ENCODE measurements at regions not wholly inside any gene's neighbourhood (a gene's known extent, or its start where the extent isn't known, plus 50 kb on each side); places are given as distances from the start of the nearest gene placed in this dataset.

- no peak for DNase-seq (ENCODE audit: insufficient read length, low spot score)
- FAIRE-seq = no peak
- no peak for TF ChIP-seq CTCF (IDR thresholded peaks at IDR 0.05; ENCODE audit: insufficient read depth, missing control alignments)
Measured at GRCh38 chr3:180117381-180118163, 80.8 kb upstream of the PEX5L start.

- FAIRE-seq = no peak
- no peak for TF ChIP-seq CTCF (IDR thresholded peaks at IDR 0.05; ENCODE audit: insufficient read depth, missing control alignments)
- DNase-seq (ENCODE audit: insufficient read length, low spot score) = no peak
Measured at GRCh38 chr3:180119567-180119966, 82.8 kb upstream of the PEX5L start.

GRCh38 chr3:180123928-180124327 is 87.2 kb upstream of the PEX5L start:
- DNase-seq (ENCODE audit: insufficient read length, low spot score) (no peak), FAIRE-seq (no peak)
- TF ChIP-seq CTCF (IDR thresholded peaks at IDR 0.05; ENCODE audit: insufficient read depth, missing control alignments) = no peak

GRCh38 chr3:180131169-180131568 is 94.4 kb upstream of the PEX5L start:
- FAIRE-seq (no peak), DNase-seq (ENCODE audit: insufficient read length, low spot score) (no peak)
- no peak for TF ChIP-seq CTCF (IDR thresholded peaks at IDR 0.05; ENCODE audit: insufficient read depth, missing control alignments)

- no peak for TF ChIP-seq CTCF (IDR thresholded peaks at IDR 0.05; ENCODE audit: insufficient read depth, missing control alignments)
- FAIRE-seq (no peak), DNase-seq (ENCODE audit: insufficient read length, low spot score) (no peak)
Measured at GRCh38 chr3:180135101-180135500, 98.4 kb upstream of the PEX5L start.

- no peak for FAIRE-seq
- TF ChIP-seq CTCF (IDR thresholded peaks at IDR 0.05; ENCODE audit: insufficient read depth, missing control alignments) = no peak
- no peak for DNase-seq (ENCODE audit: insufficient read length, low spot score)
Measured at GRCh38 chr3:180138871-180139270, 102.1 kb upstream of the PEX5L start.

- TF ChIP-seq CTCF (IDR thresholded peaks at IDR 0.05; ENCODE audit: insufficient read depth, missing control alignments) = no peak
- FAIRE-seq (no peak), DNase-seq (ENCODE audit: insufficient read length, low spot score) (no peak)
Measured at GRCh38 chr3:180142041-180142440, 105.3 kb upstream of the PEX5L start.
